HEK293T (cell line): ENCODE measurements at regions not wholly inside any gene's neighbourhood (a gene's known extent, or its start where the extent isn't known, plus 50 kb on each side); places are given as distances from the start of the nearest gene placed in this dataset.
A peak's percentile ranks its signal among the peaks of the same experiment; 100 is the strongest.

Experiments used
- CTCF ChIA-PET: fragments of 350-600 bp; formaldehyde crosslinking; extraction: SDS; loops from one replicate; lab custom pipeline; 2021; ENCODE audit warnings: antibody characterized with exemption, inconsistent platforms; lab: Yijun Ruan, JAX
- POLR2A ChIA-PET: fragments of 350-600 bp; formaldehyde crosslinking; extraction: SDS; loops from one replicate; lab custom pipeline; 2020; ENCODE audit warnings: antibody characterized with exemption, inconsistent platforms; lab: Yijun Ruan, JAX
- DNase-seq: peaks from one replicate; pipeline ENCODE4 v3.0.0; 2012; ENCODE audit warnings: mixed read lengths; ENCODE audit errors: extremely low spot score
- ARNT ChIP-seq: fragments of 450-650 bp; IDR thresholded peaks from 2 replicates; pipeline ENCODE4 v1.6.1; 2017; ENCODE audit warnings: mild to moderate bottlenecking
- BHLHE40 ChIP-seq: fragments of 450-650 bp; IDR thresholded peaks from 2 replicates; pipeline ENCODE4 v1.6.1; 2016; ENCODE audit warnings: mild to moderate bottlenecking, moderate library complexity, borderline replicate concordance
- CTBP1 ChIP-seq: fragments of 450-650 bp; IDR thresholded peaks from 2 replicates; pipeline ENCODE4 v1.6.1; 2016; ENCODE audit warnings: borderline replicate concordance
- ELF4 ChIP-seq: fragments of 450-650 bp; IDR thresholded peaks from 2 replicates; pipeline ENCODE4 v1.6.1; 2017; ENCODE audit warnings: antibody characterized with exemption
- FOXA1 ChIP-seq: fragments of 450-650 bp; IDR thresholded peaks from 2 replicates; pipeline ENCODE4 v1.6.1; 2016; ENCODE audit warnings: mild to moderate bottlenecking
- FOXK2 ChIP-seq: fragments of 450-650 bp; IDR thresholded peaks from 2 replicates; pipeline ENCODE4 v1.6.1; 2016; ENCODE audit warnings: mild to moderate bottlenecking
- FOXM1 ChIP-seq: fragments of 450-650 bp; IDR thresholded peaks from 2 replicates; pipeline ENCODE4 v1.6.1; 2017; ENCODE audit warnings: mild to moderate bottlenecking, borderline replicate concordance
- HDGF ChIP-seq: fragments of 450-650 bp; IDR thresholded peaks from 2 replicates; pipeline ENCODE4 v1.6.1; 2017; ENCODE audit warnings: antibody characterized with exemption, borderline replicate concordance
- L3MBTL2 ChIP-seq: fragments of 450-650 bp; conservative IDR thresholded peaks from 2 replicates; pipeline ENCODE4 v1.6.1; 2016; ENCODE audit warnings: mild to moderate bottlenecking
- LEF1 ChIP-seq: fragments of 450-650 bp; IDR thresholded peaks from 2 replicates; pipeline ENCODE4 v1.6.1; 2017; ENCODE audit warnings: mild to moderate bottlenecking, borderline replicate concordance
- NFRKB ChIP-seq: fragments of 450-650 bp; IDR thresholded peaks from 2 replicates; pipeline ENCODE4 v1.6.1; 2016; ENCODE audit warnings: mild to moderate bottlenecking, moderate library complexity
- PKNOX1 ChIP-seq: fragments of 450-650 bp; IDR thresholded peaks from 2 replicates; pipeline ENCODE4 v1.6.1; 2016
- SP1 ChIP-seq: fragments of 450-650 bp; IDR thresholded peaks from 2 replicates; pipeline ENCODE4 v1.6.1; 2017
- SUZ12 ChIP-seq: fragments of 450-650 bp; IDR thresholded peaks from 2 replicates; pipeline ENCODE4 v1.6.1; 2016; ENCODE audit warnings: mild to moderate bottlenecking
- TARDBP ChIP-seq: fragments of 450-650 bp; IDR thresholded peaks from 2 replicates; pipeline ENCODE4 v1.6.1; 2016
- ZNF384 ChIP-seq: fragments of 450-650 bp; IDR thresholded peaks from 2 replicates; pipeline ENCODE4 v1.6.1; 2016

DNA sequence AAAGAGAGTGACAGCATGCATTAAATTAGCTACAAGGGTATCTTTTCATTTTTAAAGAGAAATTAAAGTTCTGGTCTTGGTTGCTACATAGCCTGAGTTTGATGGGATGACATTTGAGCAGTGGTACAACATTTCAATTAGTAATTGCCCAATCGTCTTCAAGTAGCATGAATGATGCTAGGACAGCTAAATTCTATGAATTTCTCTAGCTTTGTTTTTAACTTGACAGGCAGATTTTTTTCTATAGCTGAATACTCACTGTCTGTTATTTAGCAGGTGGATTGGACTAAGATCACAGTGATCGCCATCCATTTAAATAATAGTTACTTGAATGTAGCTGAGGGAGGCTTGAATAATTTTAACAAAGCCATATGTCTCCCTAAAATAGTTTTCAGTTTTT, 162.2 kb downstream of the OXSM start:
- POLR2A ChIA-PET = no interaction called here
- TF ChIP-seq BHLHE40 (no peak), L3MBTL2 (no peak), NFRKB (no peak), FOXM1 (no peak), HDGF (no peak), ELF4 (no peak)
- DNase-seq = no peak
- CTCF ChIA-PET = no interaction called here

- ChIA-PET POLR2A (no interaction called here), CTCF (no interaction called here)
- TF ChIP-seq ZNF384 (no peak), LEF1 (no peak), TARDBP (no peak), HDGF (no peak), ARNT (no peak), PKNOX1 (no peak), FOXK2 (no peak), ELF4 (no peak), SUZ12 (no peak), FOXA1 (no peak), L3MBTL2 (no peak), CTBP1 (no peak), SP1 (no peak), FOXM1 (no peak), NFRKB (no peak), BHLHE40 (no peak)
- DNase-seq = no peak
These were observed 167.1 kb downstream of the OXSM start for GRCh38 chr3:25957026-25957425.

GRCh38 chr3:25960776-25961175, 170.9 kb downstream of the OXSM start:
- TF ChIP-seq LEF1 (no peak), FOXA1 (no peak), HDGF (no peak), SUZ12 (no peak), L3MBTL2 (no peak), SP1 (no peak), ARNT (no peak), ZNF384 (no peak), PKNOX1 (no peak), ELF4 (no peak), FOXM1 (no peak), NFRKB (no peak), TARDBP (no peak), FOXK2 (no peak), CTBP1 (no peak), BHLHE40 (no peak)
- CTCF ChIA-PET = no interaction called here
- no peak for DNase-seq
- POLR2A ChIA-PET = no interaction called here

DNA sequence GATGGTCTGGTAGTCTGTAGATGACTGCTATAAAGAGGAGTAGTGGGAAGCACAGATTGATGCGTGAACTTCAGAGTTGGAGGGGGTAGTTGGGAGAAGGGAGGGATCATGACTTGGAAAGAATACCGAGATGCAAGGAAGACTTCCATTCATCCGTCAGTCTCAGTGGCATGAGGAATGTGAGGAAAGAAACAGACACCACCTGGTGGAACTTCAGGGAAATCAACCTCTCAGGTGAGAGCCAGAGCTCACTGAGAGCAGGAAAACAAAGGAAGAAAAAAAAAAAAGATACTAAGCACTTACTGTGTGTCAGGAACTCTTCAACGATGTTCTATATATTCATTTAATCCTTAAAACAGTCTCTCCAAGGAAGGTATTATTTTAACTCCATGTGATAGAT, 172.4 kb downstream of the OXSM start:
- ChIA-PET CTCF (no interaction called here), POLR2A (no interaction called here)
- DNase-seq = peak; percentile 23
- TF ChIP-seq SP1 (no peak), L3MBTL2 (no peak), LEF1 (no peak), ELF4 (no peak), BHLHE40 (no peak), HDGF (no peak)

GRCh38 chr3:25964141-25964540, 174.3 kb downstream of the OXSM start:
- DNase-seq = no peak
- ChIA-PET CTCF (no interaction called here), POLR2A (no interaction called here)
- TF ChIP-seq BHLHE40 (no peak), FOXM1 (no peak), NFRKB (no peak), ELF4 (no peak), FOXK2 (no peak)

GRCh38 chr3:25967385-25967784, 177.5 kb downstream of the OXSM start:
- ChIA-PET CTCF (no interaction called here), POLR2A (no interaction called here)
- DNase-seq = no peak
- no peak for TF ChIP-seq ELF4

GRCh38 chr3:25971736-25972135, 181.8 kb downstream of the OXSM start:
- ChIA-PET POLR2A (no interaction called here), CTCF (no interaction called here)
- TF ChIP-seq FOXM1 (no peak), FOXA1 (no peak), HDGF (no peak), BHLHE40 (no peak), ELF4 (no peak), CTBP1 (no peak), SUZ12 (no peak), SP1 (no peak), NFRKB (no peak), LEF1 (no peak)
- DNase-seq = no peak

DNA sequence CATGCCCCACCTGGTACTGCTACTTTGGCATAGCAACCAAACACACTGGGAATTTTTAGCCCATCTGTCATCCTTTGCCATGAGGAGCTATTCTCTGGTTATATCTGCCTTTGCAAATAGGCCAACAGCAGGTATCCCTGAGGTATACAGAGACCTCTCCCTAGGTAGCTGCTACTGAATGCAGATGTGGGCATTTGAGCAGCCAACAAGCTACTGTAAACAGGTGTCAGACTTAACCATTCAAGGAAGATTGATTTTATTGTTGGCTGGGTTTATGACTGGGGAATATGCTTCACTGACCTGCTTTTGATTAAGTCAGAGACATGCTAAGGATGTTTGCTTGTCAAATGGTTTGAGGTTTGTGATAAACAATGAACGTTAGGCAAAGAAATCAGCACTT, 183.2 kb downstream of the OXSM start:
- TF ChIP-seq FOXK2 = no peak
- no peak for TF ChIP-seq FOXM1
- TF ChIP-seq ZNF384 = no peak
- TF ChIP-seq SUZ12 = no peak
- no peak for TF ChIP-seq TARDBP
- TF ChIP-seq HDGF = no peak
- TF ChIP-seq L3MBTL2 = no peak
- no peak for DNase-seq
- POLR2A ChIA-PET = no interaction called here
- CTCF ChIA-PET = no interaction called here
